HL-60 (cell line): ENCODE measurements at regions not wholly inside any gene's neighbourhood (a gene's known extent, or its start where the extent isn't known, plus 50 kb on each side); places are given as distances from the start of the nearest gene placed in this dataset.
"Not testable (repeated sequence)": the region's sequence is repeated elsewhere in the genome, so short reads cannot be mapped to it uniquely, and the experiment has no call there.

Experiments
- CTCF ChIP-seq: IDR thresholded peaks from one replicate; pipeline ENCODE4 v1.5.1; 2011; ENCODE audit warnings: low read length, control low read depth, inconsistent platforms; ENCODE audit not compliant: insufficient read depth
- REST ChIP-seq: IDR thresholded peaks from 2 replicates; pipeline ENCODE4 v1.6.1; 2012; ENCODE audit warnings: low read depth; ENCODE audit not compliant: insufficient replicate concordance

- TF ChIP-seq CTCF, REST: not testable (repeated sequence)
These were observed 123.0 kb downstream of the SRGAP2 start for GRCh38 chr1:206326159-206326939.
